PFSK-1 (cell line): ENCODE measurements at regions not wholly inside any gene's neighbourhood (a gene's known extent, or its start where the extent isn't known, plus 50 kb on each side); places are given as distances from the start of the nearest gene placed in this dataset.

Experiments used
- POLR2AphosphoS5 ChIP-seq: IDR thresholded peaks from 2 replicates; pipeline ENCODE4 v1.6.1; 2012; ENCODE audit warnings: low read depth, mild to moderate bottlenecking, control low read depth, low read length, moderate library complexity
- REST ChIP-seq, 2 experiments: IDR thresholded peaks; 2 replicates each; pipeline versions ENCODE4 v1.6.1 to v1.8.0; 2011 to 2012; ENCODE audit warnings: low read depth in 2 of 2, low read length in 2 of 2, control low read depth in 1 of 2, inconsistent platforms in 1 of 2, mild to moderate bottlenecking in 1 of 2, moderate library complexity in 1 of 2; ENCODE audit not compliant: insufficient read depth in 1 of 2
- SIN3A ChIP-seq: IDR thresholded peaks from 2 replicates; pipeline ENCODE4 v1.6.1; 2012; ENCODE audit warnings: mild to moderate bottlenecking, low read length, moderate library complexity, borderline replicate concordance; ENCODE audit not compliant: insufficient read depth
- TAF1 ChIP-seq: IDR thresholded peaks from 2 replicates; pipeline ENCODE4 v1.6.1; 2012; ENCODE audit warnings: low read length, control low read depth, borderline replicate concordance; ENCODE audit not compliant: insufficient read depth

DNA sequence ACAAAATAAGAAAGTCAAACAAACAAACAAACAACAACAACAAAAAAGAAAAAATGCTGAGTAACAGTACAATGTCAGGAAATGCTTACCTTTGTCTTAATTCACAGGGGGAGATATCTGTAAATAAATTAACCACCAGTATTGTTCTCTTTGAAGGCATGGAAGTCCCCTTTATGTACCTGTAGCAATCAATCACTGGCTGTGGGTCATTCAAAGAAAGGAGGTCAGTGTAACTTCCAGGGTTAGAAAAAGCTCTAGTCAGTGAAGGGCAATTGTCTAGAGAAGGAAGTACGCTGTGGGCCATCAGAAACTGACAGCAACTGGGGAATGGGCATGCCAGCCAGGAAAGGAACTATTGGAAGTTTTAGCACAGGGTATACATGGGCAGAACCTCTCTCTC is 121.5 kb upstream of the LUZP2 start:
- TF ChIP-seq SIN3A: no peak
- TF ChIP-seq POLR2AphosphoS5: no peak
- TF ChIP-seq TAF1: no peak
- no peak for TF ChIP-seq REST (IDR thresholded peaks at IDR 0.05; ENCODE audit: insufficient read depth in 1 of 2, low read depth in 2 of 2, low read length in 2 of 2)
